Lower leg skin (tissue), 4 donors: ENCODE measurements at regions not wholly inside any gene's neighbourhood (a gene's known extent, or its start where the extent isn't known, plus 50 kb on each side); places are given as distances from the start of the nearest gene placed in this dataset.

ENCODE experiments used
- DNase-seq, 2 donors: peaks; one replicate each; pipeline ENCODE4 v3.0.0-alpha.2; 2019; ENCODE audit warnings: low spot score in 2 of 2
- H3K4me3 ChIP-seq: fragments of 200-600 bp; sonication (generic); 2 replicates; pipeline ENCODE4 v1.5.1; 2017; ENCODE audit warnings: mild to moderate bottlenecking, low read depth; ENCODE audit not compliant: poor library complexity, severe bottlenecking
- POLR2A ChIP-seq, 2 donors: fragments of 450-650 bp; IDR thresholded peaks; one replicate each; pipeline ENCODE4 v1.6.1; 2016 to 2017; ENCODE audit warnings: antibody characterized with exemption in 2 of 2, mild to moderate bottlenecking in 1 of 2, moderate library complexity in 1 of 2
- WGBS, 2 donors: methylation state at CpG; one replicate each; pipeline ENCODE4 v1.1.5; 2018; 5-methylcytosine and 5-hydroxymethylcytosine counted together
- intact Hi-C: fragments of 100-400 bp; cut with DNase I; formaldehyde crosslinking; loops from one replicate; pipeline ENCODE4 v1.15.0; 2023; ENCODE audit warnings: low total_unique reads
- TF ChIP-seq, protein P1 (sequence below), 3 donors: fragments of 450-650 bp; IDR thresholded peaks; one replicate each; pipeline ENCODE4 v1.5.1; 2016; ENCODE audit warnings: antibody characterized with exemption in 3 of 3, mild to moderate bottlenecking in 3 of 3, moderate library complexity in 2 of 3

GRCh38 chr10:6667679-6668270 is 87.7 kb upstream of the PRKCQ start:
- 42 to 43% methylated on average over 10 of the region's 10 CpGs for WGBS, 2 donors
- DNase-seq: no peak
- H3K4me3 ChIP-seq: no peak overlapping the region
- TF ChIP-seq, protein P1, sequence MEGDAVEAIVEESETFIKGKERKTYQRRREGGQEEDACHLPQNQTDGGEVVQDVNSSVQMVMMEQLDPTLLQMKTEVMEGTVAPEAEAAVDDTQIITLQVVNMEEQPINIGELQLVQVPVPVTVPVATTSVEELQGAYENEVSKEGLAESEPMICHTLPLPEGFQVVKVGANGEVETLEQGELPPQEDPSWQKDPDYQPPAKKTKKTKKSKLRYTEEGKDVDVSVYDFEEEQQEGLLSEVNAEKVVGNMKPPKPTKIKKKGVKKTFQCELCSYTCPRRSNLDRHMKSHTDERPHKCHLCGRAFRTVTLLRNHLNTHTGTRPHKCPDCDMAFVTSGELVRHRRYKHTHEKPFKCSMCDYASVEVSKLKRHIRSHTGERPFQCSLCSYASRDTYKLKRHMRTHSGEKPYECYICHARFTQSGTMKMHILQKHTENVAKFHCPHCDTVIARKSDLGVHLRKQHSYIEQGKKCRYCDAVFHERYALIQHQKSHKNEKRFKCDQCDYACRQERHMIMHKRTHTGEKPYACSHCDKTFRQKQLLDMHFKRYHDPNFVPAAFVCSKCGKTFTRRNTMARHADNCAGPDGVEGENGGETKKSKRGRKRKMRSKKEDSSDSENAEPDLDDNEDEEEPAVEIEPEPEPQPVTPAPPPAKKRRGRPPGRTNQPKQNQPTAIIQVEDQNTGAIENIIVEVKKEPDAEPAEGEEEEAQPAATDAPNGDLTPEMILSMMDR (IDR thresholded peaks at IDR 0.05): no peak
- TF ChIP-seq POLR2A (IDR thresholded peaks at IDR 0.05): no peak
- intact Hi-C loops: no loop called here

DNA sequence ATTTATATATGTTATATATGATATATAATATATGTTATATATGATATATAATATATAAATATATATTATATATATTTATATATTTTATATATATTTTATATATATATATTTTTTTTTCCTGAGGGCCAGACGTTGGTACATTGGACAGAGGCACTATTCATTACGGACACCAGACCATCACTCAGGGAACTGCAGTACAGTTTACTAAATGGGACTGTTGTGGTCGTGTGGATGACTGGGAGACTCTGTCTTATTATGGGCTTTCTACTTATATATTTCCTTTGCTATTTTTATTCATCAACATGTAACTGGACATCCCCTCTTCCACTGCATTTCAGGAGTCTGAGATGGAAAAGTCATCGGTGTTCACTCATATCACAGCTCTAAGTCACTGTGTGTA is 87.1 kb upstream of the PRKCQ start:
- no peak for DNase-seq
- WGBS, 2 donors: 42% methylated on average over 4 of the region's 4 CpGs
- intact Hi-C loops: no loop called here
- no peak for TF ChIP-seq POLR2A (IDR thresholded peaks at IDR 0.05)
- TF ChIP-seq, protein P1 (IDR thresholded peaks at IDR 0.05): no peak
- no peak overlapping the region for H3K4me3 ChIP-seq

DNA sequence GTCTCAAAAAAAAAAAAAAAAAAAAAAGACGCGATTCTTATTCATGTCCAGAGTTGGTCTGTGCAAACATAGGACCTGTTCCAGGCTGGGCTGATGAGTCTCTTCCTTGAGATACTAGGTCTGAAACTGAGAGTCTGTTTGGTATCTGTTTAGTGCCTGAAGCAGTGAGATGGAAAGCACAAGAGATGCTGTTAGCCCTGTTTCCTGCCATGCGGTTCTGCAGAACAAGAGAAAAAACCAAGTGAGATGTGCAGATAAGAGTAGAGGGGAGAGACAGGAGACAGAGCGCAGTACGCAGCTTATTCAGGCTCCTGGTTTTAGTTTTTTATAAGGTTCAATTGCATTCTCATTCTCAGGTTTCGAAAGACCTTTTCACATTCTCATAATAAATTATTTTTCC is 85.8 kb upstream of the PRKCQ start:
- DNase-seq: no peak
- intact Hi-C loops: no loop called here
- no peak for TF ChIP-seq POLR2A (IDR thresholded peaks at IDR 0.05)
- TF ChIP-seq, protein P1 (IDR thresholded peaks at IDR 0.05): no peak
- WGBS, 2 donors: 50 to 52% methylated on average over 6 of the region's 6 CpGs
- no peak overlapping the region for H3K4me3 ChIP-seq

GRCh38 chr10:6660460-6660859 is 80.4 kb upstream of the PRKCQ start:
- no peak for DNase-seq
- H3K4me3 ChIP-seq: no peak overlapping the region
- 90 to 94% methylated on average over 2 of the region's 2 CpGs for WGBS, 2 donors
- no peak for TF ChIP-seq POLR2A (IDR thresholded peaks at IDR 0.05)
- intact Hi-C loops: no loop called here

- H3K4me3 ChIP-seq: no peak overlapping the region
- no peak for TF ChIP-seq POLR2A (IDR thresholded peaks at IDR 0.05)
- TF ChIP-seq, protein P1 (IDR thresholded peaks at IDR 0.05): no peak
- no peak for DNase-seq
- intact Hi-C loops: no loop called here
Observed at GRCh38 chr10:6659451-6659850, 79.4 kb upstream of the PRKCQ start.

GRCh38 chr10:6657669-6658068 is 77.6 kb upstream of the PRKCQ start:
- H3K4me3 ChIP-seq: no peak overlapping the region
- intact Hi-C loops: no loop called here
- TF ChIP-seq, protein P1 (IDR thresholded peaks at IDR 0.05): no peak
- TF ChIP-seq POLR2A (IDR thresholded peaks at IDR 0.05): no peak
- no peak for DNase-seq
- 91 to 92% methylated on average over 1 of the region's 1 CpG for WGBS, 2 donors
